ENCODE measurements at regions not wholly inside any gene's neighbourhood (a gene's known extent, or its start where the extent isn't known, plus 50 kb on each side); places are given as distances from the start of the nearest gene placed in this dataset.

GRCh38 chr6:76422511-76423213 is 350.2 kb upstream of the IMPG1 start:
- no peak overlapping the region for H3K27ac ChIP-seq
- ChIA-PET POLR2A (ENCODE audit: low non-redundant PET) (no interaction called here), CTCF (interaction anchor here (0.8 kb wide), 1 partner anchor 119 kb away, joined by 3 read pairs; no protein-coding TSS in a partner anchor)
- TF ChIP-seq, protein P1, sequence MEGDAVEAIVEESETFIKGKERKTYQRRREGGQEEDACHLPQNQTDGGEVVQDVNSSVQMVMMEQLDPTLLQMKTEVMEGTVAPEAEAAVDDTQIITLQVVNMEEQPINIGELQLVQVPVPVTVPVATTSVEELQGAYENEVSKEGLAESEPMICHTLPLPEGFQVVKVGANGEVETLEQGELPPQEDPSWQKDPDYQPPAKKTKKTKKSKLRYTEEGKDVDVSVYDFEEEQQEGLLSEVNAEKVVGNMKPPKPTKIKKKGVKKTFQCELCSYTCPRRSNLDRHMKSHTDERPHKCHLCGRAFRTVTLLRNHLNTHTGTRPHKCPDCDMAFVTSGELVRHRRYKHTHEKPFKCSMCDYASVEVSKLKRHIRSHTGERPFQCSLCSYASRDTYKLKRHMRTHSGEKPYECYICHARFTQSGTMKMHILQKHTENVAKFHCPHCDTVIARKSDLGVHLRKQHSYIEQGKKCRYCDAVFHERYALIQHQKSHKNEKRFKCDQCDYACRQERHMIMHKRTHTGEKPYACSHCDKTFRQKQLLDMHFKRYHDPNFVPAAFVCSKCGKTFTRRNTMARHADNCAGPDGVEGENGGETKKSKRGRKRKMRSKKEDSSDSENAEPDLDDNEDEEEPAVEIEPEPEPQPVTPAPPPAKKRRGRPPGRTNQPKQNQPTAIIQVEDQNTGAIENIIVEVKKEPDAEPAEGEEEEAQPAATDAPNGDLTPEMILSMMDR (conservative IDR thresholded peaks at IDR 0.05; ENCODE audit: low read depth): no peak
- no peak for DNase-seq (ENCODE audit: low spot score)

DNA sequence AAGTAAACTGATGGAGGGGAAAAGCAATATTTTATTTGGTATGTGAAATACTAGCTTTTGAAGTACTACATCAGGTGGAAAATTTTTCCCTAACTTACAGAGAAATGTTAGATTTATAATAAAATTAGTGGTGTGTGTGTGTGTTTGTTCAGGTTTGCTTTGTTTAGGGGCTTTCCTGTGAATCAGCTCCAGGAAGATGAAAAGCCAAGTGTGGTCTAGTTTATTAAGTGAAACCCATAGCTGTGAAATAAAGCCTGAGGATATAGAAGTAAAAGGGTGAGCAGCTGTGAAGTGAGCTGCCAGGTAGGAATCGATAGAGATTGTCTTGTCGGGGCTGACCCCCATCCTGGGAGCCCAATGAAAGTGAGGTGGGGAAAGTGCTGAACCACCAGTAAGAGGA is 347.6 kb upstream of the IMPG1 start:
- TF ChIP-seq, protein P1 (conservative IDR thresholded peaks at IDR 0.05; ENCODE audit: low read depth): no peak
- no peak overlapping the region for H3K27ac ChIP-seq
- CTCF ChIA-PET: no interaction called here
- no peak for DNase-seq (ENCODE audit: low spot score)
- POLR2A ChIA-PET (ENCODE audit: low non-redundant PET): no interaction called here

DNA sequence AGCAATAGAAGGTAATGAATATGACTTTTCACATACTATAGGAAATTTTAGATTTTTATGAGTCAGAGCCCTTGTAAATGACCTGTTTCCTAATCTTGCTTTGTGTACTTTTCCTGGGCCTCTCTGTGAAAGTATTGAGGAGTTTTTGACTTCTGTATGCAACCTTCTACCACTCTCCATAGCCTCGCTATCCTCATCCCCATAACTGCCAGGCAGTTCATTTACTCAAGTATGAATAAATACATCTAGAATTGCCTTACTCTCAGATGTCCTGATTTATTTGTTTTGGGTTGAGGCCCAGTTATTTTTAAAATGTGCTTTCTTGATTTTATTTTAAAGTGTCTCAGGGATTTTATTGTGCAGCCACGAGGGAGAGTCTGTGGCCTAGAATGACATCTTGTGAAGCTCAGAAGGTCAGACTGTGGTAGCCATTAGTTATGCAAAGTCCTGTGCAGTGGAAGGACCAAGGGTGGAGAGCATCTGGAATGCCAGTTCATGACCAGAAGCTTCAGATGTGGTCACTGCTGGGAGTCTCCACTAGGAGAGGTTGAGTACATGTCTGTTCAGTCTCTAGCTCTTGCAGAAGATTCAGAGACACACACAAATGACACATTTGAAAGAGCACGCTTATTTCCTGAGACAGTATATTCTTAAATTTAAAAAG is 346.2 kb upstream of the IMPG1 start:
- no peak overlapping the region for H3K27ac ChIP-seq
- ChIA-PET POLR2A (ENCODE audit: low non-redundant PET) (no interaction called here), CTCF (no interaction called here)
- DNase-seq (ENCODE audit: low spot score): no peak
- TF ChIP-seq, protein P1 (conservative IDR thresholded peaks at IDR 0.05; ENCODE audit: low read depth): no peak

GRCh38 chr6:76416821-76417605 is 344.6 kb upstream of the IMPG1 start:
- POLR2A ChIA-PET (ENCODE audit: low non-redundant PET): no interaction called here
- CTCF ChIA-PET: no interaction called here
- no peak overlapping the region for H3K27ac ChIP-seq
- TF ChIP-seq, protein P1 (conservative IDR thresholded peaks at IDR 0.05; ENCODE audit: low read depth): no peak
- DNase-seq (ENCODE audit: low spot score): no peak

- no peak overlapping the region for H3K27ac ChIP-seq
- no peak for DNase-seq (ENCODE audit: low spot score)
- POLR2A ChIA-PET (ENCODE audit: low non-redundant PET): no interaction called here
- TF ChIP-seq, protein P1 (conservative IDR thresholded peaks at IDR 0.05; ENCODE audit: low read depth): no peak
- CTCF ChIA-PET: interaction anchor here (0.6 kb wide), 1 partner anchor 24 kb away, joined by 3 read pairs; no protein-coding TSS in a partner anchor
These were observed 330.6 kb upstream of the IMPG1 start for GRCh38 chr6:76403064-76403463.

- ChIA-PET POLR2A (ENCODE audit: low non-redundant PET) (no interaction called here), CTCF (interaction anchor here (0.6 kb wide), 1 partner anchor 733 kb away, joined by 3 read pairs; no protein-coding TSS in a partner anchor)
- TF ChIP-seq, protein P1 (conservative IDR thresholded peaks at IDR 0.05; ENCODE audit: low read depth): no peak
- no peak for DNase-seq (ENCODE audit: low spot score)
- no peak overlapping the region for H3K27ac ChIP-seq
These were observed 325.5 kb upstream of the IMPG1 start for GRCh38 chr6:76397966-76398365.
